MM.1S (cell line): ENCODE measurements at regions not wholly inside any gene's neighbourhood (a gene's known extent, or its start where the extent isn't known, plus 50 kb on each side); places are given as distances from the start of the nearest gene placed in this dataset.

Experiments used
- DNase-seq: peaks from one replicate; pipeline ENCODE4 v3.0.0-alpha.2; 2015
- H2AFZ ChIP-seq: fragments of 300-600 bp; sonication (generic); 2 replicates; pipeline ENCODE4 v1.6.0; 2016; ENCODE audit warnings: antibody characterized with exemption, low read length
- H3F3A ChIP-seq: fragments of 300-600 bp; sonication (generic); 2 replicates; pipeline ENCODE4 v1.6.1; 2016; ENCODE audit warnings: mild to moderate bottlenecking, antibody characterized with exemption, low read length, moderate library complexity, mixed read lengths; ENCODE audit not compliant: insufficient read depth
- H3K27ac ChIP-seq: fragments of 300-600 bp; sonication (generic); 2 replicates; pipeline ENCODE4 v1.5.1; 2016; ENCODE audit warnings: mild to moderate bottlenecking, low read length
- H3K27me3 ChIP-seq: fragments of 300-600 bp; sonication (generic); replicated peaks from 2 replicates; pipeline ENCODE4 v1.6.0; 2016; ENCODE audit warnings: low read length; ENCODE audit not compliant: insufficient read depth
- H3K36me3 ChIP-seq: fragments of 300-600 bp; sonication (generic); replicated peaks from 2 replicates; pipeline ENCODE4 v1.6.1; 2016; ENCODE audit warnings: mild to moderate bottlenecking, low read length, mixed read lengths; ENCODE audit not compliant: insufficient read depth
- H3K4me1 ChIP-seq: fragments of 300-600 bp; sonication (generic); 2 replicates; pipeline ENCODE4 v1.6.1; 2016; ENCODE audit warnings: low read length, mixed read lengths
- H3K4me2 ChIP-seq: fragments of 300-600 bp; sonication (generic); 2 replicates; pipeline ENCODE4 v1.6.0; 2016; ENCODE audit warnings: low read depth, low read length
- H3K4me3 ChIP-seq: fragments of 300-600 bp; sonication (generic); 2 replicates; pipeline ENCODE4 v1.5.1; 2016; ENCODE audit warnings: low read length, mixed read lengths
- H3K79me2 ChIP-seq: fragments of 300-600 bp; sonication (generic); 2 replicates; pipeline ENCODE4 v1.6.1; 2016; ENCODE audit warnings: mixed run types, low read length, mixed read lengths
- H3K9ac ChIP-seq: fragments of 300-600 bp; sonication (generic); 2 replicates; pipeline ENCODE4 v1.6.1; 2016; ENCODE audit warnings: low read length, mixed read lengths
- H3K9me2 ChIP-seq: fragments of 300-600 bp; sonication (generic); replicated peaks from 2 replicates; pipeline ENCODE4 v1.6.1; 2016; ENCODE audit warnings: mild to moderate bottlenecking, low read length, mixed read lengths; ENCODE audit not compliant: insufficient read depth
- H3K9me3 ChIP-seq: fragments of 300-600 bp; sonication (generic); replicated peaks from 2 replicates; pipeline ENCODE4 v1.6.1; 2016; ENCODE audit warnings: mild to moderate bottlenecking, low read length, mixed read lengths; ENCODE audit not compliant: insufficient read depth
- H4K20me1 ChIP-seq: fragments of 300-600 bp; sonication (generic); 2 replicates; pipeline ENCODE4 v1.6.1; 2016; ENCODE audit warnings: mild to moderate bottlenecking, low read length, moderate library complexity, mixed read lengths; ENCODE audit not compliant: insufficient read depth
- EZH2 ChIP-seq: fragments of 300-600 bp; sonication (generic); optimal IDR thresholded peaks from 2 replicates; pipeline ENCODE3; 2017; ENCODE audit warnings: low read depth, mild to moderate bottlenecking, antibody characterized with exemption, low read length, mixed read lengths
- EZH2phosphoT487 ChIP-seq: fragments of 300-600 bp; sonication (generic); IDR thresholded peaks from 2 replicates; pipeline ENCODE4 v1.6.1; 2018; ENCODE audit warnings: antibody characterized with exemption, low read length
- TF ChIP-seq, protein P1 (sequence below): fragments of 300-600 bp; sonication (generic); IDR thresholded peaks from 2 replicates; pipeline ENCODE4 v1.5.1; 2016; ENCODE audit warnings: antibody characterized with exemption, low read length, mixed read lengths

DNA sequence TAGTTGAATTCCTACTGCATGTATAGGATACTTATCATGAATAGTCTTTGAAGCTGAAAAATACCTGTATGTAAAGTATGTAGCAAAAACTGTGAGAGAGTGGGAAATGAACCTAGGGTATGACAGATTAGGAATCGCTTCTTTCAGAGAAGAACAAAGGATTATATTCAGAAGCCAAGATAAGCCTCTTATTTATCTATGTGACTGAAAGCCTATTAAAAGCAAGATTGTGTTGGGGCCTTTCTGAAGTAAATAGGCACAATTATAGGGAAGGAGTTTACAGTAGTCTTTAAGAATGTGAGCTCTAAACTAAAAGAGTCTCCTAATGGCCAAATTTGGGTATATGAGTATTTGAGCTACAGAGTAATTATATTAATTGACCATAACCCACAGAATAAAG, 102.1 kb downstream of the MTERF1 start:
- Histone ChIP-seq H3K4me1 (no peaks in the 10 kb centered on the region), H4K20me1 (no peaks in the 10 kb centered on the region), H3K9me2 (no peaks in the 10 kb centered on the region), H3K79me2 (no peaks in the 10 kb centered on the region), H3K27me3 (no peaks in the 10 kb centered on the region), H3K9ac (no peak overlapping the region), H3F3A (no peaks in the 10 kb centered on the region), H3K4me3 (no peak overlapping the region), H3K36me3 (no peaks in the 10 kb centered on the region), H2AFZ (no peak overlapping the region), H3K27ac (no peak overlapping the region), H3K9me3 (no peaks in the 10 kb centered on the region), H3K4me2 (no peak overlapping the region)
- DNase-seq = no peak
- TF ChIP-seq EZH2phosphoT487 = no peak
- TF ChIP-seq, protein P1, sequence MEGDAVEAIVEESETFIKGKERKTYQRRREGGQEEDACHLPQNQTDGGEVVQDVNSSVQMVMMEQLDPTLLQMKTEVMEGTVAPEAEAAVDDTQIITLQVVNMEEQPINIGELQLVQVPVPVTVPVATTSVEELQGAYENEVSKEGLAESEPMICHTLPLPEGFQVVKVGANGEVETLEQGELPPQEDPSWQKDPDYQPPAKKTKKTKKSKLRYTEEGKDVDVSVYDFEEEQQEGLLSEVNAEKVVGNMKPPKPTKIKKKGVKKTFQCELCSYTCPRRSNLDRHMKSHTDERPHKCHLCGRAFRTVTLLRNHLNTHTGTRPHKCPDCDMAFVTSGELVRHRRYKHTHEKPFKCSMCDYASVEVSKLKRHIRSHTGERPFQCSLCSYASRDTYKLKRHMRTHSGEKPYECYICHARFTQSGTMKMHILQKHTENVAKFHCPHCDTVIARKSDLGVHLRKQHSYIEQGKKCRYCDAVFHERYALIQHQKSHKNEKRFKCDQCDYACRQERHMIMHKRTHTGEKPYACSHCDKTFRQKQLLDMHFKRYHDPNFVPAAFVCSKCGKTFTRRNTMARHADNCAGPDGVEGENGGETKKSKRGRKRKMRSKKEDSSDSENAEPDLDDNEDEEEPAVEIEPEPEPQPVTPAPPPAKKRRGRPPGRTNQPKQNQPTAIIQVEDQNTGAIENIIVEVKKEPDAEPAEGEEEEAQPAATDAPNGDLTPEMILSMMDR = no peak
- TF ChIP-seq EZH2 = no peak

DNA sequence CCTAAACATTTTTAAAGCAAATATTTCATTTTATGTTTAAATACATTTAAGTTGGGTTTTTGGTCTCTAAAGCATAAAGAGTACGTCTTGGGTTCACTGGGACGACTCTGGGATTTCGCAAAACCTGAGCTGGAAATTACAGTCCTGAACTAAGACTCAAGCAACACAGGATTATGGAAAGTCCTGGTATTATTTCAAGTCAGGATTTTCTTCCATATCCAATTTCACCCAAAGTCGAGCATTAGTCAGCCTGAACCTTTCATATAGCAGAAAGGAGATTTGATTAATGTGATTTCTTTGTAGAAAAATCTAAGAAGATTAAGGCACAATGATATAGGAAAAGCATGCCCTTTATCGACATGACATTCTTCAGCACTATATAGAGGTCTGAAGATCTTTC, 100.0 kb downstream of the MTERF1 start:
- Histone ChIP-seq H4K20me1 (no peaks in the 10 kb centered on the region), H3K27me3 (no peaks in the 10 kb centered on the region), H3F3A (no peaks in the 10 kb centered on the region), H3K9ac (no peak overlapping the region), H3K36me3 (no peaks in the 10 kb centered on the region), H3K4me2 (no peak overlapping the region), H3K79me2 (no peaks in the 10 kb centered on the region), H3K27ac (no peak overlapping the region), H2AFZ (no peak overlapping the region), H3K9me3 (no peaks in the 10 kb centered on the region), H3K9me2 (no peaks in the 10 kb centered on the region), H3K4me1 (no peaks in the 10 kb centered on the region), H3K4me3 (no peak overlapping the region)
- DNase-seq = no peak
- TF ChIP-seq EZH2 = no peak
- no peak for TF ChIP-seq EZH2phosphoT487
- TF ChIP-seq, protein P1 = no peak

- no peak overlapping the region for H2AFZ ChIP-seq
- H4K20me1 ChIP-seq = no peaks in the 10 kb centered on the region
- no peaks in the 10 kb centered on the region for H3K9me3 ChIP-seq
- H3K79me2 ChIP-seq = no peaks in the 10 kb centered on the region
- TF ChIP-seq EZH2 = no peak
- TF ChIP-seq, protein P1 = peak; percentile 29
- DNase-seq = peak; percentile 21
- no peak overlapping the region for H3K4me3 ChIP-seq
- H3K4me1 ChIP-seq = no peaks in the 10 kb centered on the region
- no peaks in the 10 kb centered on the region for H3K27me3 ChIP-seq
- no peaks in the 10 kb centered on the region for H3K9me2 ChIP-seq
- no peak overlapping the region for H3K4me2 ChIP-seq
- H3F3A ChIP-seq = no peaks in the 10 kb centered on the region
- no peaks in the 10 kb centered on the region for H3K36me3 ChIP-seq
- H3K9ac ChIP-seq = no peak overlapping the region
- H3K27ac ChIP-seq = no peak overlapping the region
These were observed 96.0 kb downstream of the MTERF1 start for GRCh38 chr7:91784469-91784868.

GRCh38 chr7:91787931-91788330, 92.6 kb downstream of the MTERF1 start:
- Histone ChIP-seq H3K4me2 (no peak overlapping the region), H3K27me3 (no peaks in the 10 kb centered on the region), H3K4me1 (no peaks in the 10 kb centered on the region), H3F3A (no peaks in the 10 kb centered on the region), H3K4me3 (no peak overlapping the region), H3K9me2 (no peaks in the 10 kb centered on the region), H3K36me3 (no peaks in the 10 kb centered on the region), H3K9ac (no peak overlapping the region), H2AFZ (no peak overlapping the region), H4K20me1 (no peaks in the 10 kb centered on the region), H3K27ac (no peak overlapping the region), H3K9me3 (no peaks in the 10 kb centered on the region), H3K79me2 (no peaks in the 10 kb centered on the region)
- no peak for DNase-seq
- TF ChIP-seq EZH2 (no peak), EZH2phosphoT487 (no peak)
- TF ChIP-seq, protein P1 = no peak
